HG03354 (cell line): ENCODE measurements at regions not wholly inside any gene's neighbourhood (a gene's known extent, or its start where the extent isn't known, plus 50 kb on each side); places are given as distances from the start of the nearest gene placed in this dataset.
"Not testable (repeated sequence)": the region's sequence is repeated elsewhere in the genome, so short reads cannot be mapped to it uniquely, and the experiment has no call there.

Experiments used
- ATAC-seq: cut with Tn5 transposase; IDR thresholded peaks from one replicate; pipeline ENCODE4 v1.9.1; 2021; ENCODE audit warnings: mild to moderate bottlenecking; ENCODE audit not compliant: unreplicated experiment, poor library complexity, severe bottlenecking

GRCh38 chr9:72440378-72440777 is 75.4 kb upstream of the ZFAND5 start:
- no peak for ATAC-seq

- not testable (repeated sequence) for ATAC-seq
These were observed 68.7 kb upstream of the ZFAND5 start for GRCh38 chr9:72433616-72434267.

- ATAC-seq, result no peak
These were observed 66.0 kb upstream of the ZFAND5 start for GRCh38 chr9:72431036-72431435.

- ATAC-seq, result no peak
These were observed 63.3 kb upstream of the ZFAND5 start for GRCh38 chr9:72428329-72428728.

- no peak for ATAC-seq
These were observed 62.8 kb upstream of the ZFAND5 start for GRCh38 chr9:72427801-72428200.

GRCh38 chr9:72424131-72424530 is 59.1 kb upstream of the ZFAND5 start:
- ATAC-seq, result no peak

GRCh38 chr9:72422214-72422613 is 57.2 kb upstream of the ZFAND5 start:
- no peak for ATAC-seq

GRCh38 chr9:72420783-72421182 is 55.8 kb upstream of the ZFAND5 start:
- ATAC-seq, result no peak

- ATAC-seq, result no peak
These were observed 50.9 kb upstream of the ZFAND5 start for GRCh38 chr9:72415948-72416347.

GRCh38 chr9:72415163-72415562 is 50.2 kb upstream of the ZFAND5 start:
- no peak for ATAC-seq
